ENCODE measurements at regions not wholly inside any gene's neighbourhood (a gene's known extent, or its start where the extent isn't known, plus 50 kb on each side); places are given as distances from the start of the nearest gene placed in this dataset.

GRCh38 chr6:71531841-71532240 is 243.2 kb downstream of the OGFRL1 start:
- no peaks in the 10 kb centered on the region for H3K27me3 Mint-ChIP-seq (ENCODE audit: low read depth)
- H3K9me3 Mint-ChIP-seq: no peaks in the 10 kb centered on the region
- no peak for TF ChIP-seq CTCF (conservative IDR thresholded peaks at IDR 0.05)
- H3K4me1 Mint-ChIP-seq: peaks cover 16% of the 10 kb centered on the region
- no peaks in the 10 kb centered on the region for H3K36me3 Mint-ChIP-seq (ENCODE audit: low read depth)
- no peak for DNase-seq (ENCODE audit: low read depth, low spot score)
- no peak overlapping the region for H3K4me3 Mint-ChIP-seq
- H3K27ac Mint-ChIP-seq (ENCODE audit: unreplicated experiment): no peak overlapping the region

DNA sequence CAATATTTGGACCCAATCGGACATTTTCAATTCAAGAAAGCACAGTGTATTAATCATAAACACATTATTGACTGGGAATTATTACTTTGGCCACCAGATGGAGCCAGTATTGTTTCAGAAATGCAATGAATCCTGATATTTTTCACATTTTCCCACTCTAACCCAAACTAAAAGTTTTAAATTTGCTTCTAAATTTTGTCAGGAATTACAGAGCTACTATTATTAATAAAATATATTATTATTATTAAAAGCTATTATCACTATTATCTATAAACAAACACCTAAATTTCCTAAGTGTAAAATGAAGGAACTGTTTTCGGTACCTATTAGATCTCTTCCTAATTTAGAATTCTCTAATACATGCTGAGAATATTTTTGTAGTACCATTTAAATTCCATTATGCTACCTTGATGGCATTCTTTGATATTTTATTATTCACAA is 245.3 kb downstream of the OGFRL1 start:
- H3K4me1 Mint-ChIP-seq: peaks cover 16% of the 10 kb centered on the region
- DNase-seq (ENCODE audit: low read depth, low spot score): peak; percentile 30
- peak; percentile 90 for TF ChIP-seq CTCF (conservative IDR thresholded peaks at IDR 0.05)
- no peak overlapping the region for H3K4me3 Mint-ChIP-seq
- H3K27me3 Mint-ChIP-seq (ENCODE audit: low read depth): no peaks in the 10 kb centered on the region
- H3K36me3 Mint-ChIP-seq (ENCODE audit: low read depth): no peaks in the 10 kb centered on the region
- H3K9me3 Mint-ChIP-seq: no peaks in the 10 kb centered on the region
- no peak overlapping the region for H3K27ac Mint-ChIP-seq (ENCODE audit: unreplicated experiment)

DNA sequence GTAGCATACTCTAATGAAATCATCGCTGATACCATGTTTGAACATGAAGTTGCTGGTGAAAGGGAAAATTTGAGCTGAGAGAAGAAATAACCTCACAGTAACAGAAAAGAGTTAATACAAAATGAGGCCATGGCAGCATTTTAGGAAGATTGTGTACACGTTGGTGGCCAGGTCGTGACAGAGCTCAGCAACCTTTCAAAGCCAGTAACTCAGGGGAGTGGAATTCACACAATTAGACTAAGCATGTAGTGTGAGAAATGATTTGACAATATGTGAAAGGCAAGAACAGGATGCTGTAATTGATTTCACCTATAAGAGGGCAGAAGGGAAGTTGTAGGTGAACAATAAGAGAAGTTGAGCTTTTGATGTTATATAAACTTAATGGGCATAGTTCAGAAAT is 246.3 kb downstream of the OGFRL1 start:
- no peak overlapping the region for H3K4me3 Mint-ChIP-seq
- H3K27me3 Mint-ChIP-seq (ENCODE audit: low read depth): no peaks in the 10 kb centered on the region
- H3K36me3 Mint-ChIP-seq (ENCODE audit: low read depth): no peaks in the 10 kb centered on the region
- no peak overlapping the region for H3K27ac Mint-ChIP-seq (ENCODE audit: unreplicated experiment)
- no peaks in the 10 kb centered on the region for H3K9me3 Mint-ChIP-seq
- peaks cover 11% of the 10 kb centered on the region for H3K4me1 Mint-ChIP-seq
- no peak for DNase-seq (ENCODE audit: low read depth, low spot score)
- TF ChIP-seq CTCF (conservative IDR thresholded peaks at IDR 0.05): no peak

GRCh38 chr6:71537717-71538116 is 249.1 kb downstream of the OGFRL1 start:
- Mint-ChIP-seq H3K27ac (ENCODE audit: unreplicated experiment) (no peak overlapping the region), H3K4me3 (no peak overlapping the region), H3K4me1 (no peaks in the 10 kb centered on the region), H3K36me3 (ENCODE audit: low read depth) (no peaks in the 10 kb centered on the region), H3K9me3 (no peaks in the 10 kb centered on the region), H3K27me3 (ENCODE audit: low read depth) (no peaks in the 10 kb centered on the region)
- DNase-seq (ENCODE audit: low read depth, low spot score): no peak
- no peak for TF ChIP-seq CTCF (conservative IDR thresholded peaks at IDR 0.05)

GRCh38 chr6:71544028-71544427 is 255.4 kb downstream of the OGFRL1 start:
- H3K4me3 Mint-ChIP-seq: no peak overlapping the region
- no peaks in the 10 kb centered on the region for H3K27me3 Mint-ChIP-seq (ENCODE audit: low read depth)
- DNase-seq (ENCODE audit: low read depth, low spot score): no peak
- TF ChIP-seq CTCF (conservative IDR thresholded peaks at IDR 0.05): no peak
- H3K9me3 Mint-ChIP-seq: peaks cover 4% of the 10 kb centered on the region
- H3K4me1 Mint-ChIP-seq: no peaks in the 10 kb centered on the region
- H3K27ac Mint-ChIP-seq (ENCODE audit: unreplicated experiment): no peak overlapping the region
- no peaks in the 10 kb centered on the region for H3K36me3 Mint-ChIP-seq (ENCODE audit: low read depth)

DNA sequence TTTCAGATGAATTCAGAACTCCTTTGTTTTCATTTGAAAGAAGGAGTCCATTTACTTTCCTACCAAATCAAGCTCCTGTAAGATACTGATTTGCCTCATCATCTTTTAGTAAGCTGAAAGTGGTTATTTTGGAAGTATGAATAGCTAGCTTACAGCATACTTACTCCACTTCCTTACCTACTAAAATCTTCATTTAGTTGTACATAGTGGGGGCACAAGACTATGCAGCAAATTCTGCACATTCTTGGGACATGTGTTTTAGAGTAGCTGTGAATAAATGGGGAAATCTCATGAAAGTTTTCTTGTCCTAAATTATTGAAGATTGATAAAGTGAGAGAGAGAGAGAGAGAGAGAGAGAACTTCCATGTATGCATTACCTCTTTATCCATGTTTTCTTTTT is 256.3 kb downstream of the OGFRL1 start:
- H3K27ac Mint-ChIP-seq (ENCODE audit: unreplicated experiment): no peak overlapping the region
- H3K4me1 Mint-ChIP-seq: no peaks in the 10 kb centered on the region
- TF ChIP-seq CTCF (conservative IDR thresholded peaks at IDR 0.05): no peak
- peaks cover 4% of the 10 kb centered on the region for H3K9me3 Mint-ChIP-seq
- no peak overlapping the region for H3K4me3 Mint-ChIP-seq
- DNase-seq (ENCODE audit: low read depth, low spot score): no peak
- no peaks in the 10 kb centered on the region for H3K27me3 Mint-ChIP-seq (ENCODE audit: low read depth)
- H3K36me3 Mint-ChIP-seq (ENCODE audit: low read depth): no peaks in the 10 kb centered on the region

Data from neural crest cell (in vitro differentiated cells).